Progenitor cell of endocrine pancreas (in vitro differentiated cells): ENCODE measurements at regions not wholly inside any gene's neighbourhood (a gene's known extent, or its start where the extent isn't known, plus 50 kb on each side); places are given as distances from the start of the nearest gene placed in this dataset.

Experiments
- DNase-seq: peaks from one replicate; pipeline ENCODE4 v3.0.0; 2021; ENCODE audit warnings: low spot score; ENCODE audit not compliant: unreplicated experiment
- H3K27ac Mint-ChIP-seq: 2 replicates; pipeline ENCODE4 v1.8.0; 2021; ENCODE audit warnings: mild to moderate bottlenecking, moderate library complexity, mixed read lengths
- H3K27me3 Mint-ChIP-seq: 2 replicates; pipeline ENCODE4 v1.8.0; 2021; ENCODE audit warnings: mixed read lengths
- H3K36me3 Mint-ChIP-seq: 2 replicates; pipeline ENCODE4 v1.8.0; 2022; ENCODE audit warnings: mixed read lengths; ENCODE audit not compliant: insufficient read depth
- H3K4me1 Mint-ChIP-seq: 2 replicates; pipeline ENCODE4 v1.8.0; 2021; ENCODE audit warnings: low read depth, mixed read lengths
- H3K4me3 Mint-ChIP-seq: 2 replicates; pipeline ENCODE4 v1.8.0; 2021; ENCODE audit warnings: low read depth, mild to moderate bottlenecking, moderate library complexity, mixed read lengths
- H3K9me3 Mint-ChIP-seq: 2 replicates; pipeline ENCODE4 v1.8.0; 2021; ENCODE audit warnings: low read depth, mixed read lengths
- CTCF ChIP-seq: fragments of 200-600 bp; sonication (generic); IDR thresholded peaks from one replicate; pipeline ENCODE4 v1.5.0; 2021; ENCODE audit warnings: antibody characterized with exemption, mild to moderate bottlenecking; ENCODE audit not compliant: unreplicated experiment

- Mint-ChIP-seq H3K4me3 (no peak overlapping the region), H3K9me3 (no peaks in the 10 kb centered on the region), H3K27ac (no peak overlapping the region), H3K4me1 (no peaks in the 10 kb centered on the region), H3K36me3 (no peaks in the 10 kb centered on the region), H3K27me3 (no peaks in the 10 kb centered on the region)
- DNase-seq: no peak
- TF ChIP-seq CTCF: no peak
These were observed 55.3 kb upstream of the TECRL start for GRCh38 chr4:64464581-64464980.
